ENCODE measurements at regions not wholly inside any gene's neighbourhood (a gene's known extent, or its start where the extent isn't known, plus 50 kb on each side); places are given as distances from the start of the nearest gene placed in this dataset.

DNA sequence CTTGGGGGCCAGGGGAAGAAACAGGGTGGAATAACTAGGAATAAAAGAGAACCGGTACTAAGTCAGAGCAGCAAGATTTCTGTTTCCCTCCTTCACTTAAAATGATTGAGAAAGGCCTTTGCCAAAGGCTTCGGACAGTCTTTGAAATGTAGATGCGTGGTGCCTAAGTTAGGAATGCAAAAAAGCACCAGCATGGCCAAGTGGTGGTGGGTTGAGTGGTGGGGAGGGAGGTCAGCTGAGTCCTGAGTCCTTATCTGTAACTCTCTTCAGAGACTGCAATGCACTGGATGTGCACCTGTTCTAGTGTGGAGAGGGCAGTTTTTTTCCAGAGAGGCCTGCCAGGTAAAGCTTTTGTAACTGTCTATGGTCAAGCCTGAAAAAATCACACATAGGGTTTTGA lies 919.9 kb downstream of the FSCB start:
- Histone ChIP-seq H3K14ac (ENCODE audit: low read length in 2 of 2) (no peak overlapping the region), H2AK5ac (ENCODE audit: low read length, severe bottlenecking) (no peak overlapping the region), H3K36me3 (ENCODE audit: control insufficient read depth in 1 of 2, insufficient read depth in 2 of 2, low read depth in 1 of 2, low read length in 2 of 2) (no peaks in the 10 kb centered on the region), H3K23ac (ENCODE audit: low read length in 2 of 2) (no peak overlapping the region), H3K4ac (ENCODE audit: low read depth in 1 of 2, low read length in 2 of 2) (no peak overlapping the region), H3K4me2 (ENCODE audit: low read length, poor library complexity, severe bottlenecking) (no peak overlapping the region), H2AFZ (ENCODE audit: low read depth, low read length) (no peak overlapping the region), H3K79me1 (replicated peaks; ENCODE audit: low read length, poor library complexity, severe bottlenecking) (no peaks in the 10 kb centered on the region), H3K9me3 (ENCODE audit: control insufficient read depth, low read length) (peaks cover 12% of the 10 kb centered on the region), H3K27ac (ENCODE audit: low read length, poor library complexity, severe bottlenecking) (no peak overlapping the region), H2BK12ac (ENCODE audit: low read length in 2 of 2) (no peak overlapping the region), H3K4me3 (ENCODE audit: insufficient read depth in 1 of 2, low read depth in 1 of 2, low read length in 2 of 2) (no peak overlapping the region), H2BK5ac (ENCODE audit: low read depth, low read length, poor library complexity, severe bottlenecking) (no peak overlapping the region), H3K27me3 (ENCODE audit: control insufficient read depth in 1 of 2, insufficient read depth in 1 of 2, low read length in 2 of 2) (no peaks in the 10 kb centered on the region), H2BK120ac (ENCODE audit: low read depth, low read length) (no peak overlapping the region), H4K91ac (ENCODE audit: low read length) (no peak overlapping the region), H3K9ac (ENCODE audit: low read length) (no peak overlapping the region), H3K18ac (ENCODE audit: low read depth in 1 of 2, low read length in 2 of 2) (no peak overlapping the region), H4K8ac (ENCODE audit: low read length) (no peak overlapping the region), H2BK15ac (ENCODE audit: low read depth, poor library complexity, severe bottlenecking) (no peak overlapping the region), H3K4me1 (ENCODE audit: control insufficient read depth, insufficient read depth, low read depth, low read length) (no peaks in the 10 kb centered on the region)
- 51% methylated on average over 3 of the region's 3 CpGs for WGBS
- DNase-seq: no peak

DNA sequence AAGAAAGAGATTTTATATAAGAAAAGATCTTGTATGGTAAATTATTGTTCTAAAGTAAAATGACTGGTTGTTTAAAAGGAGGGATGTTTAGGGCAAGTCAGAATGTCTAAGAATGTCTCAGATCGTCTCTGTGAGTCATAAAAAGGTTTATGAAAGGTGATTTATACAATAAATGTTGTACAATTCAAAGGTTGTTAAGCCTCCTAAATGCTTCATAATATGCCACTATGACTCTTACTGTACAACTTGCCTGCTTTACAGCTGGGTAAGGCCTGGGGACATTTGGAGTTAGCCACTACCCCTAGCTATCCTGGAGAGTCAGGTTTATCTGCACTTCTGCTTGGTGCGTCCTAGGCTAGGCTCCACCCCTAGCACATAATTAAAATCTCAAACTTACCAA lies 927.4 kb downstream of the FSCB start:
- Histone ChIP-seq H2AFZ (ENCODE audit: low read depth, low read length) (no peak overlapping the region), H3K4me1 (ENCODE audit: control insufficient read depth, insufficient read depth, low read depth, low read length) (no peaks in the 10 kb centered on the region), H2BK15ac (ENCODE audit: low read depth, poor library complexity, severe bottlenecking) (no peak overlapping the region), H3K36me3 (ENCODE audit: control insufficient read depth in 1 of 2, insufficient read depth in 2 of 2, low read depth in 1 of 2, low read length in 2 of 2) (no peaks in the 10 kb centered on the region), H3K79me1 (replicated peaks; ENCODE audit: low read length, poor library complexity, severe bottlenecking) (no peaks in the 10 kb centered on the region), H3K4ac (ENCODE audit: low read depth in 1 of 2, low read length in 2 of 2) (no peak overlapping the region), H3K23ac (ENCODE audit: low read length in 2 of 2) (no peak overlapping the region), H3K9me3 (ENCODE audit: control insufficient read depth, low read length) (peaks cover 23% of the 10 kb centered on the region), H2BK5ac (ENCODE audit: low read depth, low read length, poor library complexity, severe bottlenecking) (no peak overlapping the region), H3K27ac (ENCODE audit: low read length, poor library complexity, severe bottlenecking) (no peak overlapping the region), H2BK12ac (ENCODE audit: low read length in 2 of 2) (no peak overlapping the region), H4K91ac (ENCODE audit: low read length) (no peak overlapping the region), H2AK5ac (ENCODE audit: low read length, severe bottlenecking) (no peak overlapping the region), H3K18ac (ENCODE audit: low read depth in 1 of 2, low read length in 2 of 2) (no peak overlapping the region), H3K4me3 (ENCODE audit: insufficient read depth in 1 of 2, low read depth in 1 of 2, low read length in 2 of 2) (no peak overlapping the region), H4K8ac (ENCODE audit: low read length) (no peak overlapping the region), H3K27me3 (ENCODE audit: control insufficient read depth in 1 of 2, insufficient read depth in 1 of 2, low read length in 2 of 2) (no peaks in the 10 kb centered on the region), H2BK120ac (ENCODE audit: low read depth, low read length) (no peak overlapping the region), H3K14ac (ENCODE audit: low read length in 2 of 2) (no peak overlapping the region), H3K9ac (ENCODE audit: low read length) (no peak overlapping the region), H3K4me2 (ENCODE audit: low read length, poor library complexity, severe bottlenecking) (no peak overlapping the region)
- no peak for DNase-seq
- 75% methylated on average over 1 of the region's 2 CpGs for WGBS

DNA sequence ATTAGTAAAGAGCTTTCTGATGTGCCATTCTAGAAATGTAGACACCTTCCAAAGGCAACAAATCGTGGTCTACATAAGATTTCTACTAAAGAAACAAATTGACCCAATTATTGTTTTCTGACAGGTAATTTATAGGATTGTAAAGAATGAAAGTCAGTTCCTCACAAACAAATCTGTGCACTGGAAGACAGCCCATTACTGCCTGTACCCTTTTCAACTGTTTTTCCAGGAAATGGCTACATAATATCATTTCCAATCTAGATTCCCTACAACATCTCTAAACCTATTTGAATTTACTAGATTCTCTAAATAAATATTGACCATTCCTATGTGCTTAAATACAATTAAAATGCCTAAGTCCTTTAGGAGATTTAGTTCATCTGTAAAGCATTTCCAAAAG lies 939.1 kb downstream of the FSCB start:
- H3K14ac ChIP-seq (ENCODE audit: low read length in 2 of 2): no peak overlapping the region
- H3K4ac ChIP-seq (ENCODE audit: low read depth in 1 of 2, low read length in 2 of 2): no peak overlapping the region
- H3K4me1 ChIP-seq (ENCODE audit: control insufficient read depth, insufficient read depth, low read depth, low read length): no peaks in the 10 kb centered on the region
- no peak overlapping the region for H2BK15ac ChIP-seq (ENCODE audit: low read depth, poor library complexity, severe bottlenecking)
- H2BK12ac ChIP-seq (ENCODE audit: low read length in 2 of 2): no peak overlapping the region
- no peak overlapping the region for H2BK5ac ChIP-seq (ENCODE audit: low read depth, low read length, poor library complexity, severe bottlenecking)
- H3K9me3 ChIP-seq (ENCODE audit: control insufficient read depth, low read length): no peaks in the 10 kb centered on the region
- DNase-seq: no peak
- H3K4me2 ChIP-seq (ENCODE audit: low read length, poor library complexity, severe bottlenecking): no peak overlapping the region
- no peaks in the 10 kb centered on the region for H3K27me3 ChIP-seq (ENCODE audit: control insufficient read depth in 1 of 2, insufficient read depth in 1 of 2, low read length in 2 of 2)
- no peak overlapping the region for H3K18ac ChIP-seq (ENCODE audit: low read depth in 1 of 2, low read length in 2 of 2)
- H4K8ac ChIP-seq (ENCODE audit: low read length): no peak overlapping the region
- WGBS: no CpG with 5 or more reads among the region's 1 CpG
- no peak overlapping the region for H3K4me3 ChIP-seq (ENCODE audit: insufficient read depth in 1 of 2, low read depth in 1 of 2, low read length in 2 of 2)
- H3K9ac ChIP-seq (ENCODE audit: low read length): no peak overlapping the region
- H3K79me1 ChIP-seq (replicated peaks; ENCODE audit: low read length, poor library complexity, severe bottlenecking): no peaks in the 10 kb centered on the region
- H4K91ac ChIP-seq (ENCODE audit: low read length): no peak overlapping the region
- no peak overlapping the region for H3K23ac ChIP-seq (ENCODE audit: low read length in 2 of 2)
- H2AK5ac ChIP-seq (ENCODE audit: low read length, severe bottlenecking): no peak overlapping the region
- H3K36me3 ChIP-seq (ENCODE audit: control insufficient read depth in 1 of 2, insufficient read depth in 2 of 2, low read depth in 1 of 2, low read length in 2 of 2): no peaks in the 10 kb centered on the region
- no peak overlapping the region for H3K27ac ChIP-seq (ENCODE audit: low read length, poor library complexity, severe bottlenecking)
- no peak overlapping the region for H2BK120ac ChIP-seq (ENCODE audit: low read depth, low read length)
- no peak overlapping the region for H2AFZ ChIP-seq (ENCODE audit: low read depth, low read length)

DNA sequence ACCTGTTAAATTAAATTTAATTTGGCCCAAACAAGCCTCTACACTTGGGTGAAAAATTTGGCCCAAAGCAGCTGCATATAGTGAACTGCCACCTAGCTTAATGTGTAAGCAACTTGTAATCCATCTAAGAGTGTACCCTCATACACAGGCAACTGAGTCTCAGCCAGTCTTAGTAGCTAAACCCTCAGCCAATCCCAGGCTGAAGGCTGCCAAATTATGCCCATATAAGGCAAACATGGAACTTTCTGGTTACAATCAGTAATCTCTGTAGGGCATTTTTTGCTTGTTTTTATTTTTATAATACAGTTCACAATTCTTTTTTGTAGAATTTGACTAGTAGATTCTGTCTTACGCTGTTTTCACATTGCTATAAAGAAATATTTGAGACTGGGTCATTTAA lies 958.7 kb downstream of the FSCB start:
- H3K79me1 ChIP-seq (replicated peaks; ENCODE audit: low read length, poor library complexity, severe bottlenecking): no peaks in the 10 kb centered on the region
- H3K36me3 ChIP-seq (ENCODE audit: control insufficient read depth in 1 of 2, insufficient read depth in 2 of 2, low read depth in 1 of 2, low read length in 2 of 2): no peaks in the 10 kb centered on the region
- no peaks in the 10 kb centered on the region for H3K4me1 ChIP-seq (ENCODE audit: control insufficient read depth, insufficient read depth, low read depth, low read length)
- H3K9ac ChIP-seq (ENCODE audit: low read length): no peak overlapping the region
- no peak for DNase-seq
- no peak overlapping the region for H3K23ac ChIP-seq (ENCODE audit: low read length in 2 of 2)
- 96% methylated on average over 1 of the region's 1 CpG for WGBS
- H2AK5ac ChIP-seq (ENCODE audit: low read length, severe bottlenecking): no peak overlapping the region
- no peak overlapping the region for H3K18ac ChIP-seq (ENCODE audit: low read depth in 1 of 2, low read length in 2 of 2)
- no peaks in the 10 kb centered on the region for H3K27me3 ChIP-seq (ENCODE audit: control insufficient read depth in 1 of 2, insufficient read depth in 1 of 2, low read length in 2 of 2)
- no peak overlapping the region for H4K91ac ChIP-seq (ENCODE audit: low read length)
- H2AFZ ChIP-seq (ENCODE audit: low read depth, low read length): no peak overlapping the region
- no peak overlapping the region for H2BK12ac ChIP-seq (ENCODE audit: low read length in 2 of 2)
- no peak overlapping the region for H2BK5ac ChIP-seq (ENCODE audit: low read depth, low read length, poor library complexity, severe bottlenecking)
- no peak overlapping the region for H4K8ac ChIP-seq (ENCODE audit: low read length)
- no peak overlapping the region for H3K4ac ChIP-seq (ENCODE audit: low read depth in 1 of 2, low read length in 2 of 2)
- no peak overlapping the region for H3K4me3 ChIP-seq (ENCODE audit: insufficient read depth in 1 of 2, low read depth in 1 of 2, low read length in 2 of 2)
- H3K4me2 ChIP-seq (ENCODE audit: low read length, poor library complexity, severe bottlenecking): no peak overlapping the region
- no peak overlapping the region for H2BK15ac ChIP-seq (ENCODE audit: low read depth, poor library complexity, severe bottlenecking)
- no peak overlapping the region for H2BK120ac ChIP-seq (ENCODE audit: low read depth, low read length)
- H3K9me3 ChIP-seq (ENCODE audit: control insufficient read depth, low read length): no peaks in the 10 kb centered on the region
- no peak overlapping the region for H3K14ac ChIP-seq (ENCODE audit: low read length in 2 of 2)
- H3K27ac ChIP-seq (ENCODE audit: low read length, poor library complexity, severe bottlenecking): no peak overlapping the region

Data from mesenchymal stem cell (in vitro differentiated cells and primary cell).